NT2/D1 (cell line): ENCODE measurements at regions not wholly inside any gene's neighbourhood (a gene's known extent, or its start where the extent isn't known, plus 50 kb on each side); places are given as distances from the start of the nearest gene placed in this dataset.

Source experiments
- DNase-seq: peaks from one replicate; pipeline ENCODE4 v3.0.0-alpha.2; 2011; ENCODE audit warnings: low read depth, low spot score
- H3K27me3 ChIP-seq: 2 replicates; pipeline ENCODE4 v1.6.0; 2011; ENCODE audit warnings: mild to moderate bottlenecking; ENCODE audit not compliant: insufficient read length, insufficient read depth
- H3K36me3 ChIP-seq: 2 replicates; pipeline ENCODE4 v1.6.1; 2011; ENCODE audit warnings: mild to moderate bottlenecking, low read length, mixed read lengths; ENCODE audit not compliant: insufficient read depth, insufficient read length
- H3K4me1 ChIP-seq: 2 replicates; pipeline ENCODE4 v1.5.1; 2011; ENCODE audit not compliant: insufficient read depth, insufficient read length
- H3K4me3 ChIP-seq: 2 replicates; pipeline ENCODE4 v1.5.1; 2011; ENCODE audit warnings: low read depth; ENCODE audit not compliant: insufficient read length
- H3K9ac ChIP-seq: 2 replicates; pipeline ENCODE4 v1.6.0; 2011; ENCODE audit warnings: low read depth; ENCODE audit not compliant: insufficient read length
- H3K9me3 ChIP-seq: 2 replicates; pipeline ENCODE4 v1.5.1; 2011; ENCODE audit warnings: mild to moderate bottlenecking, low read length; ENCODE audit not compliant: insufficient read depth
- SUZ12 ChIP-seq: IDR thresholded peaks from 2 replicates; pipeline ENCODE4 v1.6.1; 2011; ENCODE audit not compliant: insufficient read length, insufficient read depth; ENCODE audit errors: extremely low read depth
- YY1 ChIP-seq: IDR thresholded peaks from 2 replicates; pipeline ENCODE4 v1.6.1; 2011; ENCODE audit not compliant: insufficient read length, insufficient read depth
- ZNF274 ChIP-seq: IDR thresholded peaks from 2 replicates; pipeline ENCODE4 v1.6.1; 2011; ENCODE audit warnings: mild to moderate bottlenecking, low read depth, low read length

GRCh38 chr1:217150366-217150765 lies 427.1 kb upstream of the ESRRG start:
- no peak for DNase-seq
- H3K27me3 ChIP-seq: no peaks in the 10 kb centered on the region
- no peaks in the 10 kb centered on the region for H3K4me1 ChIP-seq
- no peak for TF ChIP-seq YY1
- no peak for TF ChIP-seq SUZ12
- no peak for TF ChIP-seq ZNF274
- no peak overlapping the region for H3K4me3 ChIP-seq
- peaks cover 12% of the 10 kb centered on the region; the same call in 1 of the 2 replicates for H3K9me3 ChIP-seq
- H3K36me3 ChIP-seq: no peaks in the 10 kb centered on the region
- no peak overlapping the region for H3K9ac ChIP-seq

GRCh38 chr1:217149791-217150190 lies 426.6 kb upstream of the ESRRG start:
- Histone ChIP-seq H3K4me1 (no peaks in the 10 kb centered on the region), H3K36me3 (no peaks in the 10 kb centered on the region), H3K9ac (no peak overlapping the region), H3K27me3 (no peaks in the 10 kb centered on the region), H3K4me3 (no peak overlapping the region), H3K9me3 (peaks cover 12% of the 10 kb centered on the region; the same call in 1 of the 2 replicates)
- no peak for TF ChIP-seq YY1
- TF ChIP-seq ZNF274: no peak
- TF ChIP-seq SUZ12: no peak
- no peak for DNase-seq

- TF ChIP-seq SUZ12 (no peak), ZNF274 (no peak), YY1 (no peak)
Measured at GRCh38 chr1:217141711-217142110, 418.5 kb upstream of the ESRRG start.

GRCh38 chr1:217140041-217140901 lies 417.0 kb upstream of the ESRRG start:
- H3K9ac ChIP-seq: no peak overlapping the region
- no peak for DNase-seq
- peak overlapping the region; percentile 29 for H3K4me3 ChIP-seq
- no peak for TF ChIP-seq ZNF274
- no peak for TF ChIP-seq YY1
- TF ChIP-seq SUZ12: peak; percentile 23
- no peaks in the 10 kb centered on the region for H3K4me1 ChIP-seq
- no peaks in the 10 kb centered on the region for H3K36me3 ChIP-seq
- peaks cover 60% of the 10 kb centered on the region for H3K27me3 ChIP-seq
- H3K9me3 ChIP-seq: no peaks in the 10 kb centered on the region

More at GRCh38 chr1:217141711-217142110, 418.5 kb upstream of the ESRRG start:
- no peak overlapping the region for H3K4me3 ChIP-seq
- peaks cover 46% of the 10 kb centered on the region for H3K27me3 ChIP-seq
- no peak overlapping the region for H3K9ac ChIP-seq
- no peaks in the 10 kb centered on the region for H3K4me1 ChIP-seq
- H3K9me3 ChIP-seq: no peaks in the 10 kb centered on the region
- no peak for DNase-seq
- no peaks in the 10 kb centered on the region for H3K36me3 ChIP-seq

- Histone ChIP-seq H3K4me1 (no peaks in the 10 kb centered on the region), H3K9me3 (no peaks in the 10 kb centered on the region), H3K36me3 (no peaks in the 10 kb centered on the region), H3K4me3 (peak overlapping the region; percentile 29), H3K27me3 (peaks cover 68% of the 10 kb centered on the region), H3K9ac (no peak overlapping the region)
- TF ChIP-seq YY1 (no peak), SUZ12 (no peak), ZNF274 (no peak)
- DNase-seq: no peak
Measured at GRCh38 chr1:217139513-217139912, 416.3 kb upstream of the ESRRG start.

- TF ChIP-seq YY1 (no peak), SUZ12 (peak; percentile 63)
- Histone ChIP-seq H3K4me3 (no peak overlapping the region), H3K36me3 (no peaks in the 10 kb centered on the region), H3K9me3 (no peaks in the 10 kb centered on the region), H3K27me3 (peaks cover 73% of the 10 kb centered on the region), H3K4me1 (no peaks in the 10 kb centered on the region), H3K9ac (no peak overlapping the region)
- DNase-seq: no peak
Measured at GRCh38 chr1:217138799-217139466, 415.7 kb upstream of the ESRRG start.

- H3K4me3 ChIP-seq: peak overlapping the region; percentile 48
- no peaks in the 10 kb centered on the region for H3K9me3 ChIP-seq
- H3K27me3 ChIP-seq: peaks cover 80% of the 10 kb centered on the region
Measured at GRCh38 chr1:217138173-217138765, 415.0 kb upstream of the ESRRG start.

More at GRCh38 chr1:217138173-217138765, 415.0 kb upstream of the ESRRG start:
- no peaks in the 10 kb centered on the region for H3K4me1 ChIP-seq
- no peaks in the 10 kb centered on the region for H3K36me3 ChIP-seq
- TF ChIP-seq ZNF274 (no peak), SUZ12 (no peak), YY1 (no peak)
- no peak overlapping the region for H3K9ac ChIP-seq
- no peak for DNase-seq
